GM18870 (cell line): ENCODE measurements at regions not wholly inside any gene's neighbourhood (a gene's known extent, or its start where the extent isn't known, plus 50 kb on each side); places are given as distances from the start of the nearest gene placed in this dataset.
"Not testable (repeated sequence)": the region's sequence is repeated elsewhere in the genome, so short reads cannot be mapped to it uniquely, and the experiment has no call there.

Source experiments
- ATAC-seq: cut with Tn5 transposase; IDR thresholded peaks from one replicate; pipeline ENCODE4 v1.9.1; 2021; ENCODE audit warnings: moderate library complexity; ENCODE audit not compliant: unreplicated experiment

DNA sequence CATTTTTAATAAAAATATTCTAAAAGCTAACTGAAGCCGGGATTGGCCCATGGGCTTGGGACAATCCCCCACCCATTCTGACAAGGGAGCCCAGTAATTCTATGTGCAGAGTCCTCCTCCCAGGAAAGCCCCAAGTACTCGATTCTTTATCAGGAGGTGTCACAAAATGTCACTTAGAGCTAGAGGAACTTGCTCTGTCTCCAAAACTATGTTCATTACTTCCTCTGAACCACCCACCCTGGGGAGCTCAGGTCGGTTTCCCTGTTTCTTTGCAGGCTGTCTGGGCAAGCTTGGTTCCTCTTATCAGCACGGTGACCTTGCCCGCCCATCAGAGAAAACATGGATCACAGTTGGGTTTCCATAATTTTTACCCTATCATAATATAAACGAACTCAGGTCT lies 430.6 kb upstream of the ID2 start:
- ATAC-seq = no peak

DNA sequence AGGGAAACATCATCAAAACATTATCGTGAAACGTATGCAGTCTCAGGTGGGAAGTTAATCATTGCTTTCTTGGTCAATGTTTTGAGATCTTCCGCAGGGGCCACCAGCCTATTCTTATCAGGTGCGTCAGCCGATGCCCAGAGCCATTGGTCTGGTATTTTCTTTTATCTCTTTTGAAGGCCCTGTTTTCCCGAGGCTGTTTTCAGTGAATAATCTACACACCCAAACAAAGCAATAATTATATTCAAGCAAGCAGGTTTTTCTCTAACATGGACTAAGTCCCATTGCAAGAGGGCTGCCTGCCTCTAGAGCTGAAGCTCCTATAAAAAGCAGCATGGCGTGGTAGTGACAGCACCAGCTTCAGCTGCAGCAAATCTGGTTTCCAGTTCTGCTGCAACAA lies 430.0 kb upstream of the ID2 start:
- no peak for ATAC-seq

DNA sequence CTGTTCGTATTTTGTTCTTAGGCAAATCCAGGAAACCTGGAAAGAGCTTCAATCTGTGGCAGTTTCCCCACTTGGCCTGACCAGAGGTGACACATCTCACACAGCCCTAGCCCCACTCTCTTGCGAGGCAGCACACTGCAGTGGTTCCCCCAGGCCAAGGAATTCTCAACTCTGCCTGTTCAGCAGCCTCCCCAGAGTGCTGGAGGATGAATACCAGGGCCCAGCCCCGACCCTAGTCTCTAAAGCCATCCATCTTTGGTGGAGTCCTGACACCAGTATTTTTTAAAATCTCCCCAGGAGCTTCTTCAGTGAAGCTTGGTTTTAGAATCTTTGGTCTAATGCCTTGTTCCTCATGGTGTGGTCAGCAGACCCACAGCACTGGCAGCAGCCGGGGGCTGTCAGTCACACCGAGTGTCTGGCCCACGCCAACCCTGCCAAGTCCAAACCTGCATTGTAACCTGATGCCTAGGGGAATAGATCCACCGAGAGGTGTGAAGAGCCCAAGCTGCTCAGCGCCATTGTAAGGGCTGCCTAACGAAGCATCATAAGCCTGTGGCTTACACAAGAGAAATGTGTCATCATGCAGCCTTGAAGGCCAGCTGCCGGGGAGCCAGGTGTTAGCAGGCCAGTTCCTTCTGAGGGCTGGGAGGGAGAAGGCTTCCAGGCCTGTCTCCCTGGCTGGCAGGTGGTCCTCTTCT lies 428.7 kb upstream of the ID2 start:
- ATAC-seq = peak; percentile 87

DNA sequence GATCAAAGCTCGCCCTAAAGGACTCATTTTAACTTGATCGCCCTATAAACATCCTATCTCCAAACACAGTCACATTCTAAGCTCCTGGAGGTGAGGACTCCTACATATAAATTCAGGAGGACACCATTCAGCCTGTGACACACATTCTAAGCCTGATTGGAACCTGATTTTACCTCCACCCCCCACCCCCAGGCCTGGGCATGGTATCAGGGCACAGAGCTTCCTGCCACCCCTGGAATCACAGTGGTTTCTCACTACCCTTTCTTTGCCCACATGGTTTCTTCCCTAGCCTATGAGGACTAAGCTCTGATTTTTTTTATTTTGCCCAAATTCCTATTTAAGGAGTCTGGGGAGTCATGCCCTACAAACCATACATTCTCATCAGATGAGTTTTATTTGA lies 428.1 kb upstream of the ID2 start:
- no peak for ATAC-seq

DNA sequence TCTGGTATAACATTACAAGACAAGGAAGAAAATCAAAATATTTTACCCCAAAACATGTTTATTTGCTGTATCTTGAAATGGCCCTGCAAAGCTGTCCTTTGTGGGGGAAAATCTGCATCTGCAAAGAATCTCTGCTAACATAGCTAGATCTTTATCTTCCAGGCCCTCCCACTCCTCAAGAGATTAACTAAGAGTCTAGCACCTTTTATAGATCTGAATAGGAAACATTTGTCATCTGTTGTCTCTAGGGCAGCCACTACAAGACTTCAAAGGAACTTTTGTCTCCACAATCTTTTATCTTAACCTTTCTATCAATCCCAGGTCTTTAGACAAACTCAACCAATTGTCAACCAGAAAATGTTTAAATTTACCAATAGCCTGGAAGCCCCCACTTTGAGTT lies 427.6 kb upstream of the ID2 start:
- not testable (repeated sequence) for ATAC-seq

DNA sequence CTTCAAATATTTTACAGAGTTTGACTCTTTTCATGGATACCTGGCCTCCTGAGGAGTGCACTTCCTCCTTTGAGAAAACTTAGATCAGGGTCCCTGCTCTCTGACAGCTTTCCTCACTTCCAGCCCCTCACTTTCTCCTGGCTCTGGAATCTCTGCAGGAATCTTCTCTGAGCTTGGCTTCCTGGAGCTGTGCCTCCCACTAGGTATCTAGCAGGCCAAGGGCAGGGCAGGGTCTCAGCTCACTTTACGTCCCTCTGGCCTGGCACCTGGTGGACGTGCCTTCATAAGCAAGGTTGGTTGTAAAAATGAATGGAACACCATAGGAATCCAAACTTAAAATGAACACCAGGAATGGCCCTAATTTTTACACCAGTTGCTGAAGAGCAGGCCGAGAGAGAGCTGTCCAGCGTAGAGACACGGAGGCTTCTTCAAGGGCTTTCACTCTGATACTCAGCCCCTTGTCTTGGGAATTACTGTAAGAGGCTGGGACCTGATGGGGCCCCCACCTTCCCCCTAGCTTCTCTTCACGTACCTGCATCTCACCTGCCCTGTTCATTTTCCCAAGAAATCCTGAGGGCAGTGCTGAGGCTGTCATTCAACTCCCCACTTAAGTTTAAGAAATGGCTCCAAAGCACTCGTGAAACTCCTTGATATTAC lies 426.9 kb upstream of the ID2 start:
- no peak for ATAC-seq

DNA sequence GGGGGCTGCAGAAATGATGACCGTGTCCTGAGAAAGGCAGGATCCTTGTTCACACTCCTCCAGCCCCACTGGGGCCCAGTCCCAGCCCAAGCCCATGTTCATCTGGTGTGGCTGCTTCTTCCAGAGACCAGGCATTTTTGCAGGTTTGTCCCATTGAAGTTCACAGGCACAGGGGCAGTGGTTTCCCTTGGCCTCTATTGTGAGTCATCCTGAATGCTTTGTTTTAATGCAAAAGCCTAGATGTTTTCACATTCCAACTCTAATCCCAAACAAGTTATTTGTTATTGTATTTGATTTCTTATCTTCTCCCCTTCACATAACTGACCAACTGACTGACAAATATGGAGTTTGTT lies 426.4 kb upstream of the ID2 start:
- ATAC-seq = no peak

DNA sequence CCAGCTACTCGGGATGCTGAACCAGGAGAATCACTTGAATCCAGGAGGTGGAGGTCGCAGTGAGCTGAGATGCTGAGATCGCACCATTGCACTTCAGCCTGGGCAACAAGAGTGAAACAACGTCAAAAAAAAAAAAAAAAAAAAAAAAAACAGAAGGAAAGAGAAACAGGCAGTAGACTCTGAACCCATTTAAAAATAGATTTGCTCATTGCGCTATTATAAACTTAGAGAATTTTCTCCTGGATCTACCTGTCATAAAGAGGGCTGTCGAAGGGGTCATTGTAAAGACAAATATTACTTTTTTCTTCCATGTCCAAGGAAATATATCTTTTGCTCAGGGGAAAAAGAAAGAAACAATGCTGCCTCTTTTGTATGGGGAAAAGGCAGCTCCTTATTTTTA lies 425.0 kb upstream of the ID2 start:
- ATAC-seq = no peak

DNA sequence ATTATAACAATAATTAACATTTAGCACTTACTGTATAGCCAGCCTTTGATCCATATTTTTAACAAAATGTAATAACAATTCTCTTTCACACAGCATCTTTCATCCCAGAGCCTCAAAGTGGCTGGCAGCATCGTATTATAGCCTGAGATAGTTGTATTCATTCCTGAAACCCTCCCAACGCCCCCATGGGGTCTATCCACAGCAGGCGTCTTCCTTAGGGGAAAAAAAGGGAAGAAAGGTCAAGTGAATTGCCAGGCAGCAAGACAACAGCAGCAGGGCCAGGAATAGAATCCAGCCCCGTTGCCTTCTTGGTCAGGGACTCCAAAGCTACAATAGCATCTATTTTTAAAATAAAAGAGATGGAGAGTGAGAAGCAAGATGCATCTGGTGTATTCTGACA lies 424.4 kb upstream of the ID2 start:
- no peak for ATAC-seq

DNA sequence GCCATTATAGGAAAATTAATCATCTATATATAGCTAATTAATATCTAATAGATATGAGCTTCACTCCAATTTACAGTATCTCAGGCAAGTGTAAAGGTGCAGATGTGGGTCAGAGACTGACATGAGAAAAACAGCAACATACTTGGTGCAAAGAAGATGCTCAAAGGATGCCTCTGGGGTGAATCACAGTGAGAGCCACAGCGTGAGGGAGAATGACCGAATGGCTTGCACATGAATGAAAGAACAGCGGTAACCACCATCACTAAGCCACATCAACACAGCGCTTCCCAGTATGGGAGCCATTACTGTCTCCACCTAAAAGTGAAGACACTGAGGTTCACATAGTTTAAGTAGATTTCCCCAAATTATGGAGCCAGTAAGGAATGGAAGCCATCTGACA lies 423.4 kb upstream of the ID2 start:
- no peak for ATAC-seq

DNA sequence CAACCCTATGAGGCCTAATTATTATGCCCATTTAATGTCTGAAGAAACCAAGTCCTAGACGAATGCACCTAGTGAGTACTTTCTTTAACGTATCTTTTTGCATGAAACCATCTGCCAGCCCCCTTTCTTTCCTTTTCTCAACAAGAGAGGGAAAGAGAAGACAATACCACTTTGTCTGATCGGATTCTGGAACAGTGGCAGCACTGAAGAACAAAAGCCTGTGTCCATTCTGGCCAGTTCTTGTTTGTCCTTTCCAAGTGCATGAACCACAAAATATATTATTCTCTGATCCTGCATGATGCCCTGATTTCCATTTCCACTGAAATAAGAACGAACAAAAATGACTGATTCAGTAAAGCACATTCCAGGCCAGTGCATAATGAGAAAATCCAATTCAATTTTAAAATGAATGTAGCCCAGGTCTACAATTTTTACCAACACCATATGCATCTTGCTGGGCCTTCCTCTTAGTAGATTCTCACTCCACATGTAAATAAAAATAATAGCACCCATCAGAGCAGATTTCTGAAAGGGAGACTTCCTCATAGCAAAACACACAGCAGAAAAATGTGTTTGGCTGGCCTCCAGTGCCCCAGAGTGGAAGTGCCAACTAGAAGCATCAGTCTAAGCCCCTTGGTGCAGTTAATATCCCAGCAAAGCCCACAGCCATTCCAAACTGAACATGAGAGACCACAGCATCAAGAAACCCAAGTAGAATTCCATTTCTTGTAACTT lies 422.6 kb upstream of the ID2 start:
- no peak for ATAC-seq

DNA sequence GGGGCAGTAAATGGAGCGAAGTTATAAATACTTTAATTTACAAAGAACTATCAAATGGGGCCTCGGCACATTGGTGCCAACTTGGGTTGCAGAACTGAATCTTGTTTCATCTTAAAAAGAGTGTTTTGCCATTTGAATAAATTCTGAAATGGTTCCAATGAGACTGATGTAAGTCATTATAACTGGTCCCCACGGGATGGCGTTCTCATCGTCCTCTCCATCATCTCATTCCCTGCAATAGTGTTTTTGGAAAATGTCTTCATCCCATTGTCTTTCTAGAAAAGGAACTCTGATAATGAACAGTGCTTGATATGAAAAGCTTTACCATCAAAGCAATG lies 422.0 kb upstream of the ID2 start:
- no peak for ATAC-seq

DNA sequence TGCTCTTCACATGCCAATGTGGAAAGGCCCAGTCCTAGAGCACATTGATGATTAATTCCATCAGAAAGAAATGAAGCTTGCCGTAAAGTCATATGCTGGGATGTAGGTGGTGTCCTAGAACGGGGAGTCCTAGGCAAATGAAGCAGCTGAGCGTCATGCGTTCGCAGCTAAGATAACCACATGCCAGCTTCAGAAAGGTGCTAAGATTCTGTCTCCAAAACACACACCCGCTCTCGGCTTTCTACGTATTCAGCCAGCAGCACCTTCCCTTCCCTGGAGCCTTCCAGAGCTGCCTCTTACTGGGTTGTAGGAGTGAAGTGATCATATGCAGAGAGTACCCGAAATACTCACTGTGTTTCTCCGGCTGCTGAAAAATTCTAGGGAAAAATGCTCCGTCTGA lies 421.6 kb upstream of the ID2 start:
- no peak for ATAC-seq

DNA sequence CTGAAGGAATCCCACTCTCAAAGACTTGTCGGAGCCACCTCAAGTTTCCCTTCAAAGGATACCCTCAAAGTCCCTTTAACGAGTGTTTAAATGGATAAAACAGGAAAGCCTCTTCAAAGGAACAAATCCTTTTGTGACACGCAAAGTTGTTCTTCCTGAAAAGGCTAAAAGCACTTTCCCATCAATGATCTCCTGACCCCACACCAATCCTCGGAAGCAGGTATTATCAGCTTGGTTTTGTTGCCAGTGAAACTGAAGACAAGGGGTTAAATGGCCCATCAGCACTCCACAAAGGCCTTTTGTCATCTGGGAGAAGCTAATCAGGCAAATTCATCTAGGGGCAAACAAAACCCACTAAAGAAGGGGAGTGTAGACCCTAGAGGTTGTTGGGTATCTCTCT lies 418.0 kb upstream of the ID2 start:
- no peak for ATAC-seq

DNA sequence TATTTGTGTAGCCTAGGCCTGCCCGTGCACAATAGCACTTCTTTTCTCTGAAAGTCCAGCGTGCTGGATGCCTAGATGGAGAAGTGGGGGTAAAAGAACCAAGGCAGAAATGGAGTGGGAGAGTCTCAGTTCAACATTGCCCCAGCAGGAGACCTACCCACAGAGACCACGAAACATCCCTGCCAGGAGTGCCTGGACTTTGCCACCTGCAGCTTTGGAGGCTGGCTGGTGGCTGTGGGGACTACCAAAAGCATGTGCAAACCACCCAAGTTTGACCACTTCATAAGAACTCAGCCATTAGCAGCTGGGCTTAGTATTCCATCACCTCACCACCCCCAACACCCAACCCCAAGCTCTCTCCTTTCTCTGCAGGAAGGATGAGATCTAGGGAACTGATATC lies 416.9 kb upstream of the ID2 start:
- ATAC-seq = no peak

DNA sequence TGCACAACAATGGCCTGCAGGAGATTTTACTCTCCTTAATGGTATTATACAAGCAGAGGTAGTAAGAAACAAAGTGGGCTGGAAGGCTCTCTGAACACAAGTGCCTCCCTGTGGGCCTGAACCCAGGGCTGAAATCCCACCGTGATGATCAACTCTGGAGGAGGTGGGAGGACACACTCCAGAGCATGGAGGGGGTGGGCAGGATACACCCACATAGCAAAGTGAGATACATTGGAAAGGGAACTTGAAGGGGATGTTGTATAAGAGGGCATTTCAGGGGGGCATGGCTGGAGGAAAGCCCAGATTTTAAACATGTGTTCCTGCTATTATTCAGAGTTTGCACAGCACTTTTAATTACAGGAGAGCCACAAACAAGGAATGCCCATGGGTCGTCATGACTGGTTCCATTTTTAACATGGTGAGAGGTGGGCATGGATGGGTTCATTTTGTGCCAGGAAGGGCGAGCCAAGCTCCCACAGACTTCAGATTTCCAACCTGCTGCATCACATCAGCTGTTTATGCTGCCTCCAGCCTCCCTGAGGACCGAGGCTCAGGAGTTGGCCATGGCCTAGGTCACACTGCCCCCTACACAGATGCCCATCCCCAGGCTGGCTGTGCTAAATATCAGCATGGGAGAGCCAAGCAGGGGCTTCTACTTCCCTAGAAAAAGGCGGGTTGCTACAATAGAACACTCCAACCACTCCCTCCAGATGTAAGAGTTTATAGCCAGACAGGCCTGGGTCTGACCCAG lies 416.2 kb upstream of the ID2 start:
- ATAC-seq = no peak

DNA sequence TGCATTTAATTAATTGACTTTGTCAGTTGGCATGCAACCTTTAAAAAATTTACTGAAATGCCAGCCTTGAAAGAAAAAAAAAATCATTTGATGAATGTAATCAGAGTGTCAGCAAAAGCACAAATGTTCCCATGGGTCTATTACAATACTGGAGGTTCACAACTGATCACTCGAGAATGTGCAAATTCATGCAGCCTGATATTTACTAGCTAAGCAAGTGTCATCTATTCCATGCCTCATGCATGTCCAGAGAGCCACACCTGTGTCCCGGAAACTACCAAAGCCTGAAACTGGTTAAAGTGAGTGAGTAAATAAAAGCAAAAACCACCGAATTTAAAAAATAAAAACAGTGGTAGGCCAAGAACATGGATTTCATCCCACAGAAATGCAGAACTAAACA lies 415.3 kb upstream of the ID2 start:
- no peak for ATAC-seq

DNA sequence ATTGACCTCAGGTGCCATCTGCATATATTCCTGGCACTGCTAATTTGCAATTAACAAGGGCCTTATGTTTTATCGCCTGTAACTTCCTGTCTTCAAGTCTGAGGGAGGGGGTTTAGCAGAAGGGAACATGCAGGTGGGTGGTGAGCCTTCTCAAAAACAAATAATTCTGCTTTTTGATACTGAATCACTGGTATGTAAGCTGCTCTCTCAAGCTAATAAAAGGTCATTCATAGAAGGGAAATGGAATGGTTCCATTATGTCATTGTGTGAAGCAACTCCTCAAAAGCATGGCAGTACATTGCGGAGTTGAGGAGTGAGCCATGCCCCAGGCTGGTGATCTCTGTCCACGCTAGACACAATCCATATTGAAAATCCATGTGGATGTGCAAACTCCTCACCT lies 414.8 kb upstream of the ID2 start:
- ATAC-seq = no peak

DNA sequence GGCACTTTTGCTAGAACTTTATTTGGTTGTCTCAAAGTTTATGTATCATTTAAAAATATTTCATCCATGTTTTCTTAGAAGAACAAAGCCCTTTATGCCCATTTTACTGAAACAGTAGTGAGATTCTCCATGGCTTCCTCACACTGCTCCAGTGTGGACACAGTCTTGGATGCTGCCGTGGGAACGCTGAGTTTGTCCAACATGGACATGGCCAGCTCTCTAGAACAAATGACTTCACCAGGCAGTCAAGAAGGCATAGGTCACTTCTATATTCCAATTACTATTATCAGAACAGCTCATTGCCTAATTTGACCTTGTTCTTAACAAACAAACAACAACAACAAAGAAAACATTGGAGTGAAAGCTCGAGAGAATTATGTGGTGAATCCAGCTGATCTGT lies 414.1 kb upstream of the ID2 start:
- ATAC-seq = no peak

DNA sequence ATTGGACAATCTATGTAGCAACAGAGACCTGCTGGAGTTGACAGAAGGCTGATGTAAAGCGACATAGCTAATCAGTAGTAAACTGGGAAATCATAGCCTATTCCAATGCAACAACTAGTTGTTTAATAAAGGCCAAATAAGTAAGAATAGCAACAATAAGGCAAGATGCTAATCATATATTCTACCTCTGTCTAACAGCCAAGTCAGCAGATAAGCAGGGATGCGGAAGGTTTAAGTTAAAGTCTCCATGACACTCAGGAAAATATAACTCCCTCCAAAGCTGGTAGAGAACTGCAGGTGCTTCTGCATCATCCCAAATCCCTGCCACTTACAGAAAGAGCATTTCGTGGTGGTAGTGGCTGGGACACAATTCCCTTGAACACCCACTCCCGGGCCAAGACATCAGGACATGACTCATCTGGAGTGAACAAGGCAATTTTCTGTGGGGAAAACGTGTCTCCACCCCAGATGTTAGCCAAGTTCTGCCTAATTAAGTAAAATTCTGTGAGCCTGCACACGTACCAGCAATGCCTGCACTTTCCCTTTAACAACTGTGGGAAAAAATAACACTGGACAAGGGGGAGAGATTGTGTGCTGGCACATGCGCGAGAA lies 413.6 kb upstream of the ID2 start:
- no peak for ATAC-seq

DNA sequence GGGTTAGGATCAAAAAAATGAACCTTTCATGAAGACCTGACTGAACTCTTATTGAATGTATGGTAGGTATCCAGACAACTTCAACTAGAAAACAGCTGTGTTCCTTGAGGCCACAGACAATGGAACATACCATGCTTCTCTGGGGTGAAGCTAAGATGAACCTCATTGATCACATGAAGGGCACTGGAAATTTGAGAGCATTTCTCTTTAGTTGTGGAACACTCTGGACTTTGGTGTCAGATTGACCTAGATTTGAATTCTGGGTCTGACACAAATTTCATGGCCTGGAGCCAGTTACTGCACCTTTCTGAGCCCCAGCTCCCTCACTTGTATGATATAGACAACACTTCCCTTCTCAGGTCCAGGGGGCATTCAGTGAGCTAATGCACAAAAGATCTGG lies 411.2 kb upstream of the ID2 start:
- ATAC-seq = no peak

DNA sequence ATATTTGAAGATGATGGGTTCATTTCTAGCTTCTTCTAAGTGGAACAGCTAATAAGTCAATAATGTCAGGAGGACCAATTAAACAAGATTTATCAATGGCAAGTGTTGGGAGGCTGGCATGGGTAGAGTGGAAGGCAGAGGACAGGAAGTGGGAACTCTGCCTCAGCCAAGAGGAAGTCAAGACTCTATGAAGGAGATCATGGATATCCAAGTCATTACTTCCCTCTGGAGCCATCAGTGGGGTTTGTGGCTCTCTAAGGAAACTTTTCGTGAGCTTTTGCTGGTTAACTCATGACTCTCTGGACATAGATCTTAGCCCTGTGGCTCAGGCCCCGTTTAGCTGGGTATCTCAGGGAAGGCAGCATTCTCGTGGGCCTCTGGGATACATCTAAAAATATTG lies 410.4 kb upstream of the ID2 start:
- ATAC-seq = no peak
